Natural killer cell (primary cell): ENCODE measurements at regions not wholly inside any gene's neighbourhood (a gene's known extent, or its start where the extent isn't known, plus 50 kb on each side); places are given as distances from the start of the nearest gene placed in this dataset.

ENCODE experiments used
- ATAC-seq, 3 donors: fragments of 150-1000 bp in 2 of 3; fragments of 200-7000 bp in 1 of 3; cut with Tn5 transposase; 1 replicate in 1 of 3; 2 replicates in 2 of 3; pipeline ENCODE4 v1.10.0; 2021; ENCODE audit warnings: mild to moderate bottlenecking in 2 of 3, moderate library complexity in 2 of 3
- DNase-seq, 2 donors: peaks; one replicate each; pipeline versions ENCODE4 v3.0.0 to v3.0.0-alpha.2; 2013 to 2021; ENCODE audit warnings: mixed read lengths in 1 of 2
- H3K27ac ChIP-seq: one replicate; pipeline ENCODE4 v1.5.1; 2013; ENCODE audit warnings: mild to moderate bottlenecking, low read length
- H3K27me3 ChIP-seq: one replicate; pipeline ENCODE4 v1.6.1; 2013; ENCODE audit warnings: low read length; ENCODE audit not compliant: control insufficient read depth, insufficient read depth
- H3K36me3 ChIP-seq: one replicate; pipeline ENCODE4 v1.6.1; 2013; ENCODE audit warnings: low read length; ENCODE audit not compliant: control insufficient read depth, insufficient read depth
- H3K4me1 ChIP-seq: one replicate; pipeline ENCODE4 v1.6.1; 2013; ENCODE audit warnings: low read length; ENCODE audit not compliant: control insufficient read depth, insufficient read depth
- H3K4me3 ChIP-seq: one replicate; pipeline ENCODE4 v1.5.1; 2013; ENCODE audit warnings: low read length
- H3K9me3 ChIP-seq: one replicate; pipeline ENCODE4 v1.6.1; 2013; ENCODE audit warnings: low read length; ENCODE audit not compliant: control insufficient read depth, insufficient read depth
- H3K27ac Mint-ChIP-seq, 2 donors: one replicate each; pipeline ENCODE4 v1.8.0; 2022; ENCODE audit warnings: mild to moderate bottlenecking in 2 of 2, mixed read lengths in 2 of 2, moderate library complexity in 1 of 2
- H3K27me3 Mint-ChIP-seq, 2 donors: one replicate each; pipeline ENCODE4 v1.8.0; 2022; ENCODE audit warnings: low read depth in 2 of 2, mixed read lengths in 2 of 2
- H3K36me3 Mint-ChIP-seq: one replicate; pipeline ENCODE4 v1.8.0; 2022; ENCODE audit warnings: mixed read lengths
- H3K4me1 Mint-ChIP-seq, 2 donors: one replicate each; pipeline ENCODE4 v1.8.0; 2022; ENCODE audit warnings: mixed read lengths in 2 of 2
- H3K4me3 Mint-ChIP-seq: one replicate; pipeline ENCODE4 v1.8.0; 2022; ENCODE audit warnings: mild to moderate bottlenecking, moderate library complexity, mixed read lengths
- H3K9me3 Mint-ChIP-seq, 2 donors: one replicate each; pipeline ENCODE4 v1.8.0; 2022; ENCODE audit warnings: mixed read lengths in 2 of 2
- WGBS: methylation state at CpG from one replicate; pipeline ENCODE4 v1.1.7; 2013; ENCODE audit warnings: missing lambda C conversion rate; ENCODE audit not compliant: insufficient coverage; 5-methylcytosine and 5-hydroxymethylcytosine counted together
- intact Hi-C: fragments of 100-400 bp; cut with micrococcal nuclease; formaldehyde crosslinking; loops from one replicate; pipeline ENCODE4 v1.14.2; 2022
- TF ChIP-seq, protein P1 (sequence below): fragments of 200-600 bp; IDR thresholded peaks from one replicate; pipeline ENCODE4 v1.8.0; 2022; ENCODE audit warnings: antibody characterized with exemption

DNA sequence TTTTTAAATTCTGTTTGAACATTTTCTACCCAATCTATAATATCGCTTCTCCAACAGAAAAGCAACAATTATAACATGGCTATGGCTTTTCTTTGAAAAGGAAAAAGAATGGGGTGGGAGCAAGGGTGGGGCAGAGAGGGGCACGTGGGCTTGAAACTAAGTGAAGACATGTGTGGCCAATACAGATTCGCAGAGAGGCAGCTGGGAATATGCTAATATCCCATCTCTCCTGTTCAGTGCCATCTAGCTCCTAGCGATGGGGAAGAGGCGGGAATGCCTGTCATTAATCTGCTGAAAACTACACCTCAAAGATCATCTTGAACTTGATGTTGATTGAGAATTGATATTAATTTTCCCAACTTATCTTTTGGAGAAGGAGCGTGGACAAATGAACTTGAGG is 65.5 kb upstream of the ITGA6 start:
- Mint-ChIP-seq H3K27ac (no peak overlapping the region), H3K4me3 (no peak overlapping the region), H3K36me3 (no peaks in the 10 kb centered on the region), H3K9me3 (no peaks in the 10 kb centered on the region), H3K27me3 (no peaks in the 10 kb centered on the region), H3K4me1 (no peaks in the 10 kb centered on the region)
- H3K36me3 ChIP-seq, result no peaks in the 10 kb centered on the region
- DNase-seq, result no peak
- TF ChIP-seq, protein P1, sequence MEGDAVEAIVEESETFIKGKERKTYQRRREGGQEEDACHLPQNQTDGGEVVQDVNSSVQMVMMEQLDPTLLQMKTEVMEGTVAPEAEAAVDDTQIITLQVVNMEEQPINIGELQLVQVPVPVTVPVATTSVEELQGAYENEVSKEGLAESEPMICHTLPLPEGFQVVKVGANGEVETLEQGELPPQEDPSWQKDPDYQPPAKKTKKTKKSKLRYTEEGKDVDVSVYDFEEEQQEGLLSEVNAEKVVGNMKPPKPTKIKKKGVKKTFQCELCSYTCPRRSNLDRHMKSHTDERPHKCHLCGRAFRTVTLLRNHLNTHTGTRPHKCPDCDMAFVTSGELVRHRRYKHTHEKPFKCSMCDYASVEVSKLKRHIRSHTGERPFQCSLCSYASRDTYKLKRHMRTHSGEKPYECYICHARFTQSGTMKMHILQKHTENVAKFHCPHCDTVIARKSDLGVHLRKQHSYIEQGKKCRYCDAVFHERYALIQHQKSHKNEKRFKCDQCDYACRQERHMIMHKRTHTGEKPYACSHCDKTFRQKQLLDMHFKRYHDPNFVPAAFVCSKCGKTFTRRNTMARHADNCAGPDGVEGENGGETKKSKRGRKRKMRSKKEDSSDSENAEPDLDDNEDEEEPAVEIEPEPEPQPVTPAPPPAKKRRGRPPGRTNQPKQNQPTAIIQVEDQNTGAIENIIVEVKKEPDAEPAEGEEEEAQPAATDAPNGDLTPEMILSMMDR, result no peak
- intact Hi-C loops, result no loop called here
- 89% methylated on average over 4 of the region's 6 CpGs for WGBS
- H3K4me3 ChIP-seq, result no peak overlapping the region
- no peak for ATAC-seq
- H3K4me1 ChIP-seq, result no peaks in the 10 kb centered on the region
- H3K27ac ChIP-seq, result no peak overlapping the region
- H3K9me3 ChIP-seq, result no peaks in the 10 kb centered on the region
- no peaks in the 10 kb centered on the region for H3K27me3 ChIP-seq

DNA sequence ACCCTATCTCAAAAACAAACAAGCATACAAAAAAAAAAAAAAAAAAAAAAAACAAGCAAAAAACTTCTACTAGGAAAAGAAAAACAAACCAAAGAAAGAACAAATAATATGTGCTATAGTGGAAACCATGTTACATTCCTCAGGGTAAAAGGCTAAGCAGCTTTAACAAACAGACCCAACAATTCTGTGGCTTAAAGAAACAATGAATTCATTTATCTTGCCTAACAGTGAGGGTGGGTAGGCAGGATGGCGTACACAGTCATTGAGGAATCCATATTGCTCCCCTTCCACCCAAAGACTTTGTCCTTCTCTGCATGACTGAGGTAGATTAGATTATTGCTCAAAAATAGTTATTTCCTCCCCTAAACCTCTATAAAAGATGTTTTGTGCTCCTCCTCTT is 63.1 kb upstream of the ITGA6 start:
- Mint-ChIP-seq H3K27ac (no peak overlapping the region), H3K4me3 (no peak overlapping the region), H3K4me1 (no peaks in the 10 kb centered on the region), H3K36me3 (no peaks in the 10 kb centered on the region), H3K9me3 (no peaks in the 10 kb centered on the region), H3K27me3 (peaks cover 3 to 5% of the 10 kb centered on the region in 2 donors)
- intact Hi-C loops, result no loop called here
- no CpG with 5 or more reads among the region's 1 CpG for WGBS
- ATAC-seq, result no peak
- TF ChIP-seq, protein P1, result no peak
- no peak for DNase-seq
- Histone ChIP-seq H3K36me3 (no peaks in the 10 kb centered on the region), H3K4me1 (no peaks in the 10 kb centered on the region), H3K4me3 (no peak overlapping the region), H3K27me3 (no peaks in the 10 kb centered on the region), H3K27ac (no peak overlapping the region), H3K9me3 (no peaks in the 10 kb centered on the region)

DNA sequence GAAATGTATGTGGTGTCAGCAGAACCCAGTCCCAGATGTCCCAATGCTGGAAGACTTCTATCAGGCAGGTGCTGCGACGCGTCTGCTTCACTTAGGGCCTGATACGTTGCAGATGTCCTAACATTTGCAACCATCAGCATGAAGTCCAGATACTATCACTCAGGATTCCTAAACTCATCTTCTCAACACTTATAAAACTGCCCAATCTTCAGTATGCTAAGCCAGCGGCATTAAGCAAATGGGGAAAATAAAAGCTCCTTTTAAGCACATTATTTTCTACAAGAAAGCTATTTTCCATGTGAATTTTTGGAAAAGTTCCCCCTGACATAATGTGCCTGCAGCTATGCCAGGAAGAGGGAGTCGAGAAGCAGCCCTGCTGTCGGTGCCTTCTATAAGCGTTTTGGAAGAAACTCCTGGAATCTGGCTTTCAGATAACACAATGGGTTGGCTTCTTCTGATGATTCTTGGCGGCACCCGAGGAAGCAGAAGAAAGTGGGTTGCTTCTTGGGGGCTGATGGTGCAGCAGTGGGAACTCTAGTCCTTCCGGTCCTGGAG is 60.7 kb upstream of the ITGA6 start:
- ATAC-seq, result no peak
- no peaks in the 10 kb centered on the region for H3K36me3 ChIP-seq
- H3K9me3 ChIP-seq, result no peaks in the 10 kb centered on the region
- Mint-ChIP-seq H3K27me3 (peaks cover 3 to 9% of the 10 kb centered on the region in 2 donors), H3K9me3 (no peaks in the 10 kb centered on the region), H3K27ac (no peak overlapping the region), H3K36me3 (no peaks in the 10 kb centered on the region), H3K4me3 (no peak overlapping the region), H3K4me1 (no peaks in the 10 kb centered on the region)
- WGBS, result 92% methylated on average over 11 of the region's 11 CpGs
- H3K4me1 ChIP-seq, result no peaks in the 10 kb centered on the region
- no peak overlapping the region for H3K27ac ChIP-seq
- H3K4me3 ChIP-seq, result no peak overlapping the region
- TF ChIP-seq, protein P1, result no peak
- no peaks in the 10 kb centered on the region for H3K27me3 ChIP-seq
- no peak for DNase-seq
- intact Hi-C loops, result no loop called here

DNA sequence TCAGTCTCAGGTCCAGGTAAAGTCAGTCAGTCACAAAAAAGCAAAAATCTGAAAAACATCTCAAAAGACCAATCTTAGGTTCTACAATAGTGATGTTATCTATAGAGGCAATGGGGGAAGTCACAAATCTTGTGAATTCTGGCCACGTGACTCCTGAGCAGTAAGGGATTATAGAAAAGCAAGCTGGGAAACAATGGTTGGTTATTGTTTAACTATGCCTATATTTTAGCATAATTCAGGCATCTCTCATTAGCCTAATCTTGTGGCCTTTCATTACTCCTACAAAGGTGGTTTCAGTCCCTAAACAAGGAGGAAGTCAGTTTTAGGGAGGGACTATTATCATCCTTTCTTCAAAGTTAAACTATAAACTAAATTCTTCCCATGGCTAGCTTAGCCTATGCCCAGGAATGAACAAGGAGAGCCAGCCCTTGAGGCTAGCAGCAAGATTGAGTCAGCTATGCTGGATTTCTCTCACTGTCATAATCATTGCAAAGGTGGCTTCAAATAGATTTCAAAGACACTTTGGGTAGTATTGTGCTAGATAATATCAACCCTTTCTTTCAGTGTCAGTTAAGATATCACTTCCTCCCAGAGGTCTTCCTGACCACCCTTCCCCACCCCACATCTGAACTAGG is 56.4 kb upstream of the ITGA6 start:
- TF ChIP-seq, protein P1, result no peak
- ATAC-seq (no peak), DNase-seq (no peak)
- Mint-ChIP-seq H3K9me3 (no peaks in the 10 kb centered on the region), H3K27me3 (peaks cover 8 to 28% of the 10 kb centered on the region in 2 donors), H3K36me3 (no peaks in the 10 kb centered on the region), H3K4me3 (no peak overlapping the region), H3K27ac (no peak overlapping the region), H3K4me1 (no peaks in the 10 kb centered on the region)
- intact Hi-C loops, result no loop called here
- H3K4me1 ChIP-seq, result no peaks in the 10 kb centered on the region
- no peak overlapping the region for H3K27ac ChIP-seq
- WGBS, result 60% methylated on average over 1 of the region's 1 CpG
- H3K27me3 ChIP-seq, result no peaks in the 10 kb centered on the region
- H3K4me3 ChIP-seq, result no peak overlapping the region
- no peaks in the 10 kb centered on the region for H3K9me3 ChIP-seq
- no peaks in the 10 kb centered on the region for H3K36me3 ChIP-seq
